HG02759 (cell line): ENCODE measurements at regions not wholly inside any gene's neighbourhood (a gene's known extent, or its start where the extent isn't known, plus 50 kb on each side); places are given as distances from the start of the nearest gene placed in this dataset.
"Not testable (repeated sequence)": the region's sequence is repeated elsewhere in the genome, so short reads cannot be mapped to it uniquely, and the experiment has no call there.

ENCODE experiments used
- ATAC-seq: cut with Tn5 transposase; IDR thresholded peaks from one replicate; pipeline ENCODE4 v1.9.1; 2021; ENCODE audit warnings: mild to moderate bottlenecking, moderate library complexity; ENCODE audit not compliant: unreplicated experiment

DNA sequence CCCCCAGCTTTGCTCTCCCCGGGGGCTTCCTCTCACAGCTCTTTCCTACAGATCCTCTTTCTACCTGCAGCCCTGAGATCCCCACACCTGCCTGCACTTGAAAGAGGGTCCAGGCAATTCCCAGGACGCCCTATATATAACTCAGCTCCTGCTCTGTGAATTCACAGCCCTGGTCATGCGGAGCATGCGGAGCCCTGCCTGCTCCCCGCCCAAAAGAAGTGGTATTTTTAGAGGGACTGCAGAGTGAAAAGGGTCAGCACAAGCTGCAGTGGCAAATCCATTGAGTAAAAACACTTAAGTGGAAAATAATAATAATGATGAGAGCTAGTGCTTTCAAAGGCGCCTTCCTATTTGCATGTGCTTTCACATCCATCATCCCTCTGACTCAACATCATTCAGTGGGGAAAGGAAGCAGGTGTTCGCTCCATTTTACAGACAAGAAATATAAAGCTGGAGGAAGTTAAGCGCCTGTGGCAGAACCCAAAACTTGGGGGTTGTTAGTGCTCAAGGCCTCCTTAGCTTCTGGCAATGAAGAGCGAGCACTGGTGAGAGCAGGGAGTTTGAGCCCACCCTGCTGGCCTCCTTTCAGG, 76.3 kb upstream of the LIPC start:
- no peak for ATAC-seq

DNA sequence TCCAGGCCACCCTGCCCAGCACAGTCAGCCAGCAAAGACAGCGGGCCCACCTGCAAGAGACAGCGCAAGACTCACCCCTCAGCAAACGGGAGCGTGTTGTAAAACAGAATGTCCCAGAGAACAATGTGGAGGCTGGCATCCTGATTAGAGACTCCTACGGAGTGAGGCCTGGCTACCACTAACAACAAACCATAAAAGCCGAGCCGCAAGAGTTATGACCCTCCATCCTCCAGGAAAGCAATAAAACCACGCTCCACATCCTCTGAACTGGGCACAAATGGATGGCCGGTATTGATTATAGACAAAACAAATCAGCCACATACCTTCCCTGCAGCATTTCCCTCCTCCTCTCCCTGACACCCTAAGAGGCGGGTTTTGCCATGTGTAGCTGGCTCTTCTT, 75.8 kb upstream of the LIPC start:
- no peak for ATAC-seq

DNA sequence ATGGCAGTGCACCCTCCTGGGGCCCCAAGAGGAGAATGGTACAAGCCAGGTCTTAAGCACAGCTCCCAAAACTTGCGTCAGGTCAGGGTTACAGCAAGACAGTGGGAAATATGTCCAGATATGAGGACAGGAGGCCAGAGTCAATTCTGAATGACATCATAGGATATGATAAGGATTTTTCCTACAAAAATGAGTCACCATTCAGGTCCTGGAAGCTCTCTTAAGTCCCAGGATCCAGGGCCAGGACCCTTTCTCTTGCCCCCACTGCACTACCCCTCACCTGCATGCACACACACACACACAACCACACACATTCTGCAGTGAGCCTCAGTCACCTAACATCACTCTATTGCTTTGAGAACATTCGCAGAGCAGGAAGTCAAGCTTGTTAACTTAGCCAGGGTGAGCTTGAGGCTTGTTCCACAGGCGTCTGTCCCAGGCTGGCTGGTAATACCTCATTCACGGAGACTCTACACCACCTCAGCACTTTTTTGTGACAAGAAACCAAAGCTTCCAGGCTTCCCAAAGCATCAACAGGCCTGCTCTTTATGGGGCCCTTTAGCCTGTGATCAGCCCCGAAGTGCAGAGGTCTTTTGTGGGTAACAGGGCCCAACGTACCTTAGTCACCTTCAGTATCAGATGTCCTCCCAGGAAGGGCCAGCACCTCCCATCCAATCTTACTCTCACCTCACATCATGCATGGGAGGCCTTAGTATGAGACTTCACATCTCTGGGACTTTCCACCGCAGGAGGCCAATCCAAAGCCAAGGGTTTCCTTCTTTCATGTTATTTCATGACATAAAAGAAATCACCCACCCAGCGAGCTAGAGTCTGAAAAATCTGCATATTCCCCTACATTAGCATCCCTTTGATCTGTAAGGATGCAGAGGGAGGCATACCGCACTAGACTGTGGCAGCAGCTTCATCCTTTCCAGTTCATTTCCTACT, 74.0 kb upstream of the LIPC start:
- no peak for ATAC-seq

DNA sequence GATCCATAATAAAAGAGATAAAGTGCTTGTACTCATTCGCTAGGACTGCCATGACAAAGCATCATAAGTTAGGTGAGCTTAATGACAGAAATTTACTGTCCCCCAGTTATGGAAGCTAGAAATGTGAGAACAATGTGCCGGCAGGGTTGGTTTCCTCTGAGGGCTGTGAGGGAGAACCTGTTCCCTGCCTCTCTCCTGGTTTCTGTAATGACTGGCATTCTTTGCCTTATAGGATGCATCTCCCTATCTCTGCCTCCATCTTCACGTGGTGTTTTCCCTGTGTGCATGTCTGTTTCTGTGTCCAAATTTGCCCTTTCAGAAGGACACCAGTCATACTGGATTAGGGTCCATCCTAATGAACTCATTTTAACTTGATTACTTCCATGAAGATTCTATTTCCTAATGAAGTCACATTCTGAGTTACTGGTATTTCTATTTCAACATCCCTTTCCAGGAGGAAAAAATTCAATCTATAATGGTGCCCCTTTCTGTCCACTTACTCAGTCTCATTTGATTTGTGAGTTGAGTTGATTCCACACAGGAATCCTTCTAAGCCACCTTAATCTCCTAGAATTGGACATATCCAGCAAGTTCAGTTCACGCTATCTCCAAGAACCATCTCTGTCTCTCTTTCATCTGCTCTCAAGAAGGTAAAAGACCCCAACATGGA, 71.2 kb upstream of the LIPC start:
- ATAC-seq: no peak

DNA sequence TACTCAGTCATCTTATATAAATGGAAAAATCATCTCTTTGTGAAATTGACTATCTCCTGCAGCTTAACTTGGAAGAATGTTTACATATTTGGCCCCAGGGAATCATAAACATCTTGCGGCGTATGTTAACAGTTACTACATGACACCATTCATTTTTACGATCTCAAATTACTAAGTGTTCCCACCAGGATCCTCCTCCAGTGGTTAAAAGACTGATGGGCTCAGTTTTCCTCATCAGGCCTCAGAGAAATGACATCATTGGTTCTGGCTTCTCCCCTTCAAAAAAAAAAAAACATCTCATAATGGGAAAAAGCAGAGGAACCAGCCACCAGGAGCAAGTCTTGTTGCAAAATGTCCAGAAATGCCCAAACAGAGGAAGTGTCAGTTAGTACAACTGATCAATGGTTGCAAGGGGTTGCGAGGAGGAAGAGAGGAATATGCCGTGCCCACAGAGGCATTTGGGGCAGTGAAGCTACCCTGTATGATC, 70.5 kb upstream of the LIPC start:
- no peak for ATAC-seq

DNA sequence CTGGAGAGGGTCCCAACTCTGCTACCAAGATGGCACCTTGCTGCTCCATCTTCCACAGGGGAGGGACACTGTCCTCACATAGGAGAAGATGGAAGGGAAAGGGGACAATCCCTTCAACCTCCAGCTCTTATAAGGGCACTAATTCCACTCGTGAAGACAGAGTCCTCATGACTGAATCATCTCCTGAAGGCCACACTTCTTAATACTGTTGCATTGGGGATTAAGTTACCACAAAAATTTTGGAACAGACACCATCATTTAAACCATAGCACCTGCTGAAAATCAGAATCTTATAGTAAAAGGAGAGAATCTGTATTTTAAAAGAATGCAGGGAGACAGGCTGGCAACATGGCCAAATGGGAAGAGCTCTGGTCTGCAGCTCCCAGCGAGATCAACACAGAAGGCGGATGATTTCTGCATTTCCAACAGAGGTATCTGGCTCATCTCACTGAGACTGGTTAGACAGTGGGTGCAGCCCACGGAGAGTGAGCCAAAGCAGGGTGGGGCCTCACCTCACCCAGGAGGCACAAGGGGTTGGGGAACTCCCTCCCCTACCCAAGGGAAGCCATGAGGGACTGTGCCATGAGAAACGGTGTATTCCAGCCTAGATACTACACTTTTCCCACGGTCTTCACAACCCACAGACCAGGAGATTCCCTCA, 69.4 kb upstream of the LIPC start:
- no peak for ATAC-seq

DNA sequence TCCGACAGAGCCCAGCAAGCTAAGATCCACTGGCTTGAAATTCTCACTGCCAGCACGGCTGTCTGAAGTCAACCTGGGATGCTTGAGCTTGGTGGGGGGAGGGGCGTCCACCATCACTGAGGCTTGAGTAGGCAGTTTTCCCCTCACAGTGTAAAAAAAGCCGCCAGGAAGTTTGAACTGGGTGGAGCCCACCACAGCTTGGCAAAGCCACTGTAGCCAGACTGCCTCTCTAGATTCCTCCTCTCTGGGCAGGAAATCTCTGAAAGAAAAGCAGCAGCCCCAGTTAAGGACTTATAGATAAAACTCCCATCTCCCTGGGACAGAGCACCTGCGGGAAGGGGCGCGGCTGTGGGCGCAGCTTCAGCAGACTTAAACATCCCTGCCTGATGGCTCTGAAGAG, 68.7 kb upstream of the LIPC start:
- not testable (repeated sequence) for ATAC-seq

DNA sequence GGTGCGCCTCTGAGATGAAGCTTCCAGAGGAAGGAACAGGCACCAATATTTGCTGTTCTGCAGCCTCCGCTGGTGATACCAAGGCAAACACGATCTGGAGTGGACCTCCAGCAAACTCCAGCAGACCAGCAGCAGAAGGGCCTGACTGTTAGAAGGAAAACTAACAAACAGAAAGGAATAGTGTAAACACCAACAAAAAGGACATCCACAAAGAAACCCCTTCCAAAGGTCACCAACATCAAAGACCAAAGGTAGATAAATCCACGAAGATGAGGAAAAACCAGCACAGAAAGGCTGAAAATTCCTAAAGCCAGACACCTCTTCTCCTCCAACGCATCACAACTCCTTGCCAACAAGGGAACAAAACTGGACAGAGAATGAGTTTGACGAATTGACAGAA, 68.1 kb upstream of the LIPC start:
- ATAC-seq: not testable (repeated sequence)

DNA sequence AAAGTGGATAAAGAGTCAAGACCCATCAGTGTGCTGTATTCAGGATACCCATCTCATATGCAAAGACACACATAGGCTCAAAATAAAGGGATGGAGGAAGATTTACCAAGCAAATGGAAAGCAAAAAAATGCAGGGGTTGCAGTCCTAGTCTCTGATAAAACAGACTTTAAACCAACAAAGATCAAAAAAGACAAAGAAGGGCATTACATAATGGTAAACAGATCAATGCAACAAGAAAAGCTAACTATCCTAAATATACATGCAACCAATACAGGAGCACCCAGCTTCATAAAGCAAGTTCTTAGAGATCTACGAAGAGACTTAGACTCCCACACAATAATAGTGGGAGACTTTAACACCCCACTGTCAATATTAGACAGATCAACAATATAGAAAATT, 66.7 kb upstream of the LIPC start:
- not testable (repeated sequence) for ATAC-seq

DNA sequence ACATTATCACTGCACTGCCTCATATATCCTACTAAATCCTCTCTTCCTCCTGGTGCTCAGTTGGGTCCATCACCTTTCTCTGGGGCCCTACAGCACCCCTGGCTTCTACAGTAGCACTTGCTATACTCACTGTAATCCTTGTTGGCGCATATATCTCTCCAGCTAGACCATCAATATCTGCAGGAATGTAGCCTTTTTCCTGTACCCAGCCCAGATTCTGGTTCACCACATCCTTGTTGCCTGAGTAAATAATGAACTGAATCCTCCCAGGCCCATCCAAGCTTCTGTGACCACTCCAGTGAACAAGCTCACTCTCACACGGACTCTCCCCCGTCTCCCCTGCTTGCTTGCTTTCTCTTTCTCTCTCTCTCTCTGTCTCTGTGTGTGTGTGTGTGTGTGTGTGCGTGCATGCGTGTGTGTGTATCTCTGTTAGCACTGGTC, 62.5 kb upstream of the LIPC start:
- no peak for ATAC-seq

DNA sequence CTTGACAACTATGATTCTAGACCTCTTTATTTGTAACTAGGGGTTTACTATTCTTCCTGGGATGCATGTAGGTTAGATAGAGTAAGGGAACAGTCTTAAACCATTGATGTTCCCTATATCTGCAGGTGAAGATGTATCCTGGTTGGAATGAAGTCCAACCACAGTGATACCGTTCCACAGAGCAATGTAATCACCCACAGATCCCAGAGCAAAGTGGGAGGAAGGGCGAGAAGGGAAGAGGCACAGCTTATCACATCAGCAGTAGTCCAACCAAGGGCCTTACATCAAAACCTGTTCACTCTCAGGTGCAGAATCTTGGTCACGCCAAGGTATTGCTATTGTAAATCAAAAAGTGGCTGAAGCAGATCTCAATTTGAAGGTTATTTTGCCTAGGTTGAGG, 61.8 kb upstream of the LIPC start:
- ATAC-seq: no peak

DNA sequence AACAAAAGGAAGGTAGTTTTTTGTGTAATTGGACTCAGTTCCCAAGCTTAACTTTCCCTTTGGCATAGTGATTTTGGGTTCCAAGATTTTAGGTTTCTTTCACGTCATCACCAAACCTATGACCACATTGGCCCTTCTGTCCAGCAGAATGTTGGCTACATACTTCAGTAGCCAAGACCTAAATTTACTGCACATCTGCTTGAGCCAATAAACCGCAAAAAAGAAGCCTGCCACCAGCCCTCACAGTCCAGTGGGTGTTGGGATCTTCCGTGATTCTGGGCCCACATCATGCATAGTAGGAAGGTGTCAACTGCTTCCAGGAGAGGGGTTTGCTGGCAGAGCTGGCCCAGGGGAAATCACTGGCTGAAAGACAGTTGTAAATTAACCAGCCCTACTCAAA, 57.6 kb upstream of the LIPC start:
- ATAC-seq: no peak

DNA sequence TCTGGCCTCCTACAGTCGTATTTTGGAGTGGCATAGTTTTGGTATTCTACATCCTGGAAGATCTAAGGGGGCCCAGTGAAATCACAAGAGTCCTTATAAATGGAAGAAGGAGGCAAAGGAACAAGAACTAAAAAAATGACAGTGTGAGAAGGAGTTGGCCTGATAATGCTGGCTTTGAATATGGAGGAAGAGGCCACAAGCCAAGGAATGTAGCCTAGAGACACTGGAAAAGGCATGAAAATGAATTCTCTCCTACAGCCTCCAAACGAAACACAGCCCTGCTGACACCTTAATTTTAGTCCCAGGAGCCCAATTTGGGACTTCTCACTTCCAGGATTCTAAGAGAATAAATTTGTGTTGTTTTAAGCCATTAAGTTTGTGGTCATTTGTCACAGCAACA, 54.6 kb upstream of the LIPC start:
- no peak for ATAC-seq

DNA sequence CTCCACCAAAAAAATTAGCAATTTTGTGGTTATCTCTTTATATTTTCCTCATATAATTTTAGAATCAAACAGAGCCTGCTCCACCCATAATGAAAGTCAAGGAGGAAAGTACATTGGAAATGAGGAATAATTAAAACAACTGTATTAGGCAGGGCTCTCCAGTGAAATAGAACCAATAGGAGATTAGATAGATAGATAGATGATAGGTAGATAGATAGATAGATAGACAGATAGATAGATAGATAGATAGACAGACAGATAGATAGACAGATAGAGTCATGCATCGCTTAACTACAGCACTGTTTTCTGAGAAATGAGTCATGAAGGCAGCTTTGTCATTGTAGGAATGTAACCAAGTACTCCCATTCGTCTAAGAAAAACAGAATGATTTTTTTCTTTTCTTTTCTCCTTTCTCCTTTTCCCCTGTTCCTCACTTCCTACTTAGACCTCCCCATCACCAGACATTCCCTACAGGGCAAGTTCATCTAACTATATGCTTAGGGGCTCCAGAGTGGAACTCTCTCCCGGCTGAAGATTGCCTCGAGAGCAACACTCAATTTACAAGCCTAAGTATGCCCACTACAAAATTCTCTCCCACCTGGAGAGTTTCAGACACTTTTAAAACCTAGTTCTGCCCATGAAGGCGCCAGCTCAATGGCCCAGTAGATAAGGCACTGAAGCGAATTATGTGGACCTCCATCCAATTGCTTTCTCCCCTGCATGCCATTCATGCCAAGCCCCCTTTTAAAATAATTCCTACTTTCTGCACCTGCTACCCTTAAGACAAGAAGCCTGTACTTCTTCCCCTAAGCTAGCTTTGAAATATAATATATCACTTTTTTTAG, 53.3 kb upstream of the LIPC start:
- ATAC-seq: no peak

DNA sequence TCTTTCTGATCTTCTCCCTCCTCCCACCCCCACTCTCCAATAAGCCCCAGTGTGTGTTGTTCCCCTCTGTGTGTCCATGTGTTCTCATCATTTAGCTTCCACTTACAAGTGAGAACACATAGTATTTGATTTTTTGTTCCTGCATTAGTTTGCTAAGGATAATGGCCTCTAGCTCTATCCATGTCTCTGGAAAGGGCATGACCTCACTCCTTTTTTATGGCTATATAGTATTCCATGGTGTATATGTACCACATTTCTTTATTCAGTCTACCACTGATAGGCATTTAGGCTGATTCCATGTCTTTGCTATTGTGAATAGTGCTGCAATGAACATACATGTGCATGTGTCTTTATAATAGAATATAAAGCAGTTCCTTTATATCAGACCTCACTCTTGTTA, 52.3 kb upstream of the LIPC start:
- not testable (repeated sequence) for ATAC-seq

DNA sequence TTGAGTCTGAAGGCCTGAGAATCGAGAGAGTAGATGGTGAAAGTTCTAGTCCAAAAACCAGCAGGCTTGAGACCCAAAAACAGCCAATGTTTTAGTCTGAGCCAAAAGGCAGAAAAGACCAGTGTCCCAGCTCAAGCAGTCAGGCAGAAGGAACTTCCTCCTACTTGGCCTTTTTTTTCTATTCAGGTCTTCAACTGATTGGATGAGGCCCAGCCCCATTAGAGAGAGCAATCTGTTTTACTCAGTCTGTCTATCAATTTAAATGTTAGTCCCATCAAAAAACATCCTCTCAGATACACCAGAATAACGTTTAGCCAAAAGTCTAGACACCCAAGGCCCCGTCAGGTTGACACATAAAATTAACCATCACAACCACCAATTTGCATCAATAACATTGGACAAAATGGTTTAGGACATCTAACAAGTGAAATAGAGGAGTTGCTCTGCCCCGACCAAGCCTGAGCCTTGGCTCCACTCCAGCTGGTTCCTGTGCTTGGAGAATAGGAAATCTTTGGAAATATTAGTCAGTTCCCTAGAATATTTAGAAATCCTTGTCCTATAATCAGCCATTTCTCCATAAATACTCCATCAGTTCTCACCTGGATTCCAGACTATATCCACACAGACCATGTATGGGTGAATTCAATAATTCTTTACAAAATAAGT, 51.4 kb upstream of the LIPC start:
- no peak for ATAC-seq

DNA sequence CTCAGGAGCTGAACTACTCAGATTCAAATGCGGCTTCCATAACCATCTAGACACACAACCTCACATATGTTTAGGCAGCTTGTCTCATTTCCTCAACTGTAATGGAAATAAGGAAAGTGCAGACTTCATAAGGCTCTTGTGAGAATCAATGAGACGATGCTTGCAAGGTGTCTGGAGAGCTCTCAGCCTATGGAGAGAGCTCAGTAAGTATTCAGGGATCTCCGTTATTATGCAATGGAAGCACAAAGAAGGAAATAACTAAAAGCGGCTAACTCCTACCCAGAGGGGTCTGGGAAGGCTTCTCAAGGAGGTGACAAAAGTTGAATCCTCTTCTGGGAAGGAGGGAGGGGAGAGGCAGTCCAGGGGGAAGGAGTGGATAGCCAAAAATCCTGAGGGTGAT, 50.1 kb upstream of the LIPC start:
- ATAC-seq: no peak
